GM12878 (cell line): ENCODE measurements at regions not wholly inside any gene's neighbourhood (a gene's known extent, or its start where the extent isn't known, plus 50 kb on each side); places are given as distances from the start of the nearest gene placed in this dataset.

Experiments
- ATAC-seq: fragments of 200-7000 bp; cut with Tn5 transposase; 3 replicates; pipeline ENCODE4 v1.9.1; 2020; ENCODE audit warnings: mild to moderate bottlenecking, moderate library complexity
- BruUV-seq: library from RNA; stranded (reverse); fragments of 400-500 nt; replicated peaks from 2 replicates; lab custom pipeline; 2021; lab: Mats Ljungman, UMichigan
- CTCF ChIA-PET: fragments of 300-600 bp; sonication (Branson Sonifier 250); formaldehyde crosslinking; extraction: SDS; loops from one replicate; lab custom pipeline; 2021; ENCODE audit warnings: inconsistent platforms; lab: Yijun Ruan, JAX
- POLR2A ChIA-PET: fragments of 350-600 bp; formaldehyde crosslinking; extraction: SDS; loops from one replicate; lab custom pipeline; 2021; ENCODE audit warnings: inconsistent platforms; lab: Charles Lee
- RAD21 ChIA-PET: fragments of 300-600 bp; sonication (Branson Sonifier 250); formaldehyde crosslinking; loops from one replicate; lab custom pipeline; 2023; ENCODE audit warnings: antibody characterized with exemption; ENCODE audit not compliant: unreplicated experiment; lab: Charles Lee
- SMC1A ChIA-PET: fragments of 300-600 bp; sonication (Branson Sonifier 250); formaldehyde crosslinking; loops from one replicate; lab custom pipeline; 2023; ENCODE audit not compliant: unreplicated experiment, uncharacterized antibody; lab: Charles Lee
- DNase-seq: peaks from one replicate; pipeline ENCODE4 v3.0.0-alpha.2; 2011; ENCODE audit warnings: low read depth, low spot score
- FAIRE-seq: peaks from 3 replicates; lab custom pipeline; 2011; peaks lifted over from hg19 to GRCh38; lab: Jason Lieb, UNC
- H2AFZ ChIP-seq: 2 replicates; pipeline ENCODE4 v1.6.0; 2011; ENCODE audit warnings: low read depth, low read length, control low read depth; ENCODE audit not compliant: control insufficient read depth
- H3K27ac ChIP-seq: 2 replicates; pipeline ENCODE4 v1.5.1; 2011; ENCODE audit warnings: control low read depth; ENCODE audit not compliant: control insufficient read depth, insufficient read depth
- H3K27me3 ChIP-seq, 2 experiments: replicated peaks in 1 of 2; 2 replicates each; pipeline versions ENCODE4 v1.6.0 to v1.6.1; 2011; ENCODE audit warnings: low read length in 1 of 2; ENCODE audit not compliant: control insufficient read depth in 2 of 2, insufficient read depth in 2 of 2
- H3K36me3 ChIP-seq, 2 experiments: 2 replicates each; pipeline ENCODE4 v1.5.1; 2011; ENCODE audit warnings: low read length in 1 of 2; ENCODE audit not compliant: control insufficient read depth in 2 of 2, insufficient read depth in 2 of 2
- H3K4me1 ChIP-seq: 2 replicates; pipeline ENCODE4 v1.6.1; 2011; ENCODE audit warnings: mild to moderate bottlenecking, low read length, moderate library complexity, mixed read lengths; ENCODE audit not compliant: control insufficient read depth, insufficient read depth
- H3K4me2 ChIP-seq: 2 replicates; pipeline ENCODE4 v1.6.0; 2011; ENCODE audit warnings: control low read depth; ENCODE audit not compliant: control insufficient read depth, insufficient read depth
- H3K4me3 ChIP-seq: fragments of 200-600 bp; sonication (generic); 2 replicates; pipeline ENCODE4 v1.5.1; 2016
- H3K79me2 ChIP-seq: 2 replicates; pipeline ENCODE4 v1.6.0; 2011; ENCODE audit warnings: low read length; ENCODE audit not compliant: control insufficient read depth, insufficient read depth
- H3K9ac ChIP-seq: 2 replicates; pipeline ENCODE4 v1.8.0; 2011; ENCODE audit warnings: low read length, control low read depth, mixed read lengths; ENCODE audit not compliant: control insufficient read depth, insufficient read depth
- H3K9me3 ChIP-seq: replicated peaks from 3 replicates; pipeline ENCODE4 v1.5.1; 2011; ENCODE audit warnings: mild to moderate bottlenecking, low read length; ENCODE audit not compliant: control insufficient read depth, insufficient read depth
- H4K20me1 ChIP-seq: 2 replicates; pipeline ENCODE4 v1.6.0; 2011; ENCODE audit not compliant: control insufficient read depth, insufficient read depth
- CTCF ChIP-seq, 3 experiments: IDR thresholded peaks in 2 of 3; conservative IDR thresholded peaks in 1 of 3; 2 replicates each; pipeline ENCODE4 v1.5.1; 2011; ENCODE audit warnings: low read depth in 3 of 3, low read length in 3 of 3, mild to moderate bottlenecking in 3 of 3, control low read depth in 2 of 3, moderate library complexity in 2 of 3, inconsistent platforms in 1 of 3, mixed read lengths in 1 of 3; ENCODE audit not compliant: control insufficient read depth in 2 of 3, insufficient read depth in 1 of 3; ENCODE audit errors: extremely low read depth in 1 of 3
- EZH2 ChIP-seq: IDR thresholded peaks from 2 replicates; pipeline ENCODE4 v1.6.1; 2012; ENCODE audit warnings: low read depth, mild to moderate bottlenecking, control low read depth, inconsistent platforms, low read length, borderline replicate concordance; ENCODE audit not compliant: control insufficient read depth
- KDM1A ChIP-seq: fragments of 200-600 bp; sonication (generic); IDR thresholded peaks from 2 replicates; pipeline ENCODE4 v1.6.1; 2016; ENCODE audit warnings: borderline replicate concordance
- NFYA ChIP-seq: IDR thresholded peaks from 2 replicates; pipeline ENCODE4 v1.6.1; 2011; ENCODE audit warnings: low read depth, mild to moderate bottlenecking, low read length, improper control_type of control experiment, borderline replicate concordance
- POLR2A ChIP-seq: IDR thresholded peaks from 2 replicates; pipeline ENCODE4 v1.6.1; 2011; ENCODE audit warnings: low read depth, mild to moderate bottlenecking, low read length
- PRDM15 ChIP-seq: fragments of 450-650 bp; formaldehyde crosslinking; IDR thresholded peaks from 2 replicates; pipeline ENCODE4 v1.4.0; 2020; ENCODE audit warnings: mild to moderate bottlenecking, moderate library complexity
- RAD21 ChIP-seq: IDR thresholded peaks from 2 replicates; pipeline ENCODE4 v1.6.1; 2011; ENCODE audit warnings: mild to moderate bottlenecking, low read depth, low read length, moderate library complexity; ENCODE audit not compliant: insufficient read depth
- RB1 ChIP-seq: fragments of 450-650 bp; formaldehyde crosslinking; IDR thresholded peaks from 2 replicates; pipeline ENCODE4 v1.6.1; 2017; ENCODE audit warnings: mild to moderate bottlenecking, borderline replicate concordance
- SMAD1 ChIP-seq: fragments of 450-650 bp; IDR thresholded peaks from 2 replicates; pipeline ENCODE4 v1.6.1; 2018; ENCODE audit warnings: mild to moderate bottlenecking, low read depth; ENCODE audit not compliant: partially characterized antibody
- SMARCA5 ChIP-seq: fragments of 450-650 bp; IDR thresholded peaks from 2 replicates; pipeline ENCODE4 v1.6.1; 2017; ENCODE audit warnings: mild to moderate bottlenecking
- SPI1 ChIP-seq: IDR thresholded peaks from 2 replicates; pipeline ENCODE4 v1.6.1; 2011; ENCODE audit warnings: low read depth, mild to moderate bottlenecking, low read length, moderate library complexity, borderline replicate concordance; ENCODE audit not compliant: insufficient read depth
- TBL1XR1 ChIP-seq: IDR thresholded peaks from 2 replicates; pipeline ENCODE4 v1.6.1; 2012; ENCODE audit warnings: low read depth, low read length, improper control_type of control experiment
- USF1 ChIP-seq: IDR thresholded peaks from 2 replicates; pipeline ENCODE4 v1.6.1; 2011; ENCODE audit warnings: borderline replicate concordance, low read depth, mild to moderate bottlenecking, moderate library complexity, mixed read lengths, low read length; ENCODE audit not compliant: insufficient read depth; ENCODE audit errors: extremely low read length
- YBX1 ChIP-seq: fragments of 450-650 bp; IDR thresholded peaks from 2 replicates; pipeline ENCODE4 v1.6.1; 2016; ENCODE audit warnings: antibody characterized with exemption
- YY1 ChIP-seq: IDR thresholded peaks from 2 replicates; pipeline ENCODE4 v1.6.1; 2011; ENCODE audit warnings: low read depth, mild to moderate bottlenecking, low read length
- ZZZ3 ChIP-seq: IDR thresholded peaks from 2 replicates; pipeline ENCODE4 v1.6.1; 2011; ENCODE audit warnings: low read depth; ENCODE audit not compliant: control insufficient read depth, insufficient read length
- in situ Hi-C: fragments of 300-500 bp; cut with MboI; formaldehyde crosslinking; loops from 9 replicates; pipeline ENCODE4 v1.14.3; 2018; ENCODE audit warnings: mixed read lengths
- intact Hi-C: fragments of 100-400 bp; cut with micrococcal nuclease; formaldehyde crosslinking; loops from one replicate; pipeline ENCODE4 v1.14.2; 2022; ENCODE audit not compliant: unreplicated experiment

GRCh38 chr6:145137425-145137824, 597.9 kb downstream of the EPM2A start (continued):
- TF ChIP-seq USF1 (no peak), ZZZ3 (no peak), SPI1 (no peak), CTCF (IDR thresholded peaks at IDR 0.05 in 2 of 3, conservative IDR thresholded peaks at IDR 0.05 in 1 of 3; ENCODE audit: control insufficient read depth in 2 of 3, extremely low read depth in 1 of 3, insufficient read depth in 1 of 3, low read depth in 3 of 3, low read length in 3 of 3) (peak in 1 of 3 experiments; percentile 10; a peak in 1 of 6 replicates), SMARCA5 (no peak), RAD21 (0 out of 2 replicates have a peak, but pooled peaks have one; percentile 11), NFYA (no peak)
- TF ChIP-seq, all 136 proteins: peak for 2

- Histone ChIP-seq H4K20me1 (no peaks in the 10 kb centered on the region), H3K9me3 (no peaks in the 10 kb centered on the region), H3K79me2 (no peaks in the 10 kb centered on the region), H3K4me3 (no peak overlapping the region), H3K27me3 (no peaks in the 10 kb centered on the region; a peak in 1 of 4 replicates), H3K4me1 (no peaks in the 10 kb centered on the region), H3K36me3 (no peaks in the 10 kb centered on the region), H2AFZ (no peak overlapping the region), H3K9ac (no peak overlapping the region), H3K4me2 (no peak overlapping the region), H3K27ac (no peak overlapping the region)
- RAD21 ChIA-PET, result no interaction called here
- ATAC-seq (no peak), DNase-seq (no peak), FAIRE-seq (no peak)
- POLR2A ChIA-PET, result no interaction called here
- in situ Hi-C loops, result no loop called here
- SMC1A ChIA-PET, result no interaction called here
- intact Hi-C loops, result no loop called here
- no TSS peak for BruUV-seq
- CTCF ChIA-PET, result interaction anchor here (1.0 to 1.5 kb wide), 2 partner anchors 495 to 554 kb away, joined by 3 to 6 read pairs; no protein-coding TSS in a partner anchor
- TF ChIP-seq RB1 (no peak), SMAD1 (no peak), PRDM15 (CRISPR knock-in tag) (no peak), EZH2 (no peak), POLR2A (no peak), YBX1 (no peak), USF1 (no peak), KDM1A (no peak), YY1 (no peak), TBL1XR1 (no peak)
Measured at GRCh38 chr6:145138469-145139139, 596.7 kb downstream of the EPM2A start.
